GM12878 (cell line): ENCODE measurements at regions not wholly inside any gene's neighbourhood (a gene's known extent, or its start where the extent isn't known, plus 50 kb on each side); places are given as distances from the start of the nearest gene placed in this dataset.

ENCODE experiments used
- BCLAF1 ChIP-seq: fragments of 450-650 bp; IDR thresholded peaks from 2 replicates; pipeline ENCODE4 v1.6.1; 2017; ENCODE audit warnings: antibody characterized with exemption, mild to moderate bottlenecking, moderate library complexity
- CHD4 ChIP-seq: fragments of 200-600 bp; sonication (generic); IDR thresholded peaks from 2 replicates; pipeline ENCODE4 v1.6.1; 2016; ENCODE audit warnings: mild to moderate bottlenecking
- CREM ChIP-seq: IDR thresholded peaks from 2 replicates; pipeline ENCODE4 v1.6.1; 2014; ENCODE audit warnings: antibody characterized with exemption, low read depth
- CTCF ChIP-seq, 3 experiments: IDR thresholded peaks in 2 of 3; conservative IDR thresholded peaks in 1 of 3; 2 replicates each; pipeline ENCODE4 v1.5.1; 2011; ENCODE audit warnings: low read depth in 3 of 3, low read length in 3 of 3, mild to moderate bottlenecking in 3 of 3, control low read depth in 2 of 3, moderate library complexity in 2 of 3, inconsistent platforms in 1 of 3, mixed read lengths in 1 of 3; ENCODE audit not compliant: control insufficient read depth in 2 of 3, insufficient read depth in 1 of 3; ENCODE audit errors: extremely low read depth in 1 of 3
- ESRRA ChIP-seq: IDR thresholded peaks from 2 replicates; pipeline ENCODE4 v1.6.1; 2012; ENCODE audit warnings: mild to moderate bottlenecking, low read length, improper control_type of control experiment
- MAX ChIP-seq: IDR thresholded peaks from 2 replicates; pipeline ENCODE4 v1.6.1; 2012; ENCODE audit warnings: low read depth, low read length, improper control_type of control experiment

- TF ChIP-seq MAX (no peak), CHD4 (no peak), CREM (no peak), CTCF (IDR thresholded peaks at IDR 0.05 in 2 of 3, conservative IDR thresholded peaks at IDR 0.05 in 1 of 3; ENCODE audit: control insufficient read depth in 2 of 3, extremely low read depth in 1 of 3, insufficient read depth in 1 of 3, low read depth in 3 of 3, low read length in 3 of 3) (no peak), BCLAF1 (no peak), ESRRA (no peak)
These were observed 594.5 kb downstream of the ACTR3B start for GRCh38 chr7:153354071-153354470.
